MCF 10A (cell line): ENCODE measurements at regions not wholly inside any gene's neighbourhood (a gene's known extent, or its start where the extent isn't known, plus 50 kb on each side); places are given as distances from the start of the nearest gene placed in this dataset.

Experiments used
- BruUV-seq: library from RNA; stranded (reverse); fragments of 400-500 nt; replicated peaks from 2 replicates; lab custom pipeline; 2021; lab: Mats Ljungman, UMichigan
- CTCF ChIA-PET: fragments of 300-600 bp; sonication (Branson Sonifier 250); formaldehyde crosslinking; extraction: SDS; loops from one replicate; lab custom pipeline; 2021; ENCODE audit warnings: antibody characterized with exemption, inconsistent platforms; lab: Yijun Ruan, JAX
- POLR2A ChIA-PET: fragments of 300-600, 350-650 bp; sonication (Branson Sonifier 250); formaldehyde crosslinking; extraction: SDS; loops from one replicate; lab custom pipeline; 2020; ENCODE audit warnings: antibody characterized with exemption, inconsistent platforms; lab: Yijun Ruan, JAX
- DNase-seq: peaks from one replicate; pipeline ENCODE4 v3.0.0-alpha.2; 2018; ENCODE audit not compliant: unreplicated experiment
- H3K27ac Mint-ChIP-seq: one replicate; pipeline ENCODE4 v1.8.0; 2022; ENCODE audit warnings: mild to moderate bottlenecking, low read depth, mixed read lengths; ENCODE audit not compliant: unreplicated experiment
- H3K27me3 Mint-ChIP-seq: one replicate; pipeline ENCODE4 v1.8.0; 2022; ENCODE audit warnings: mixed read lengths; ENCODE audit not compliant: insufficient read depth, unreplicated experiment
- H3K36me3 Mint-ChIP-seq: one replicate; pipeline ENCODE4 v1.8.0; 2022; ENCODE audit warnings: mild to moderate bottlenecking, moderate library complexity, mixed read lengths; ENCODE audit not compliant: insufficient read depth, unreplicated experiment
- H3K4me1 Mint-ChIP-seq: one replicate; pipeline ENCODE4 v1.8.0; 2022; ENCODE audit warnings: mixed read lengths; ENCODE audit not compliant: insufficient read depth, unreplicated experiment
- H3K4me3 Mint-ChIP-seq: one replicate; pipeline ENCODE4 v1.8.0; 2022; ENCODE audit warnings: mild to moderate bottlenecking, moderate library complexity, mixed read lengths; ENCODE audit not compliant: unreplicated experiment
- H3K9me3 Mint-ChIP-seq: one replicate; pipeline ENCODE4 v1.8.0; 2022; ENCODE audit warnings: mixed read lengths; ENCODE audit not compliant: unreplicated experiment
- intact Hi-C: fragments of 100-400 bp; cut with micrococcal nuclease; formaldehyde crosslinking; loops from 2 replicates; pipeline ENCODE4 v1.14.1; 2022
- TF ChIP-seq, protein P1 (sequence below): fragments of 200-600 bp; IDR thresholded peaks from one replicate; pipeline ENCODE4 v1.8.0; 2022; ENCODE audit warnings: antibody characterized with exemption, mild to moderate bottlenecking; ENCODE audit not compliant: unreplicated experiment

DNA sequence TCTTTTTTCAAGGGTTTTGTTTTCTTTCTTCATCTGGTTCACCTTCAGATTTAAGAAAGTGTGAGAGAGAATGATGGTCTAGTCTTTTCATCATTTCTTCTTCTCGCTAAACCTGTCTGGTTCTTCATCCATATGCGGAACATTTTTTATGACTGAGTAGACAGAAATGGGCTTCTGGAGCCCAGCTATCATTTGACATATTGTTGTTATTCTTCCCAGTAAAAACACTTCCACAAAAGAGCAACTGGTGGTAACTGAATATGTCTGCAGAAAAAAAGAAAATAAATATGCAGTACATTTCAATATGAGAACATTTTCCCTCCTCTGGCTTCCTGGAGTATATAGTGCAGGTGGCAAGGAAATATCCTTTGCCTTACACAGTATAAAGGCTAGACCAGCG lies 209.5 kb downstream of the JCAD start:
- BruUV-seq = no TSS peak
- H3K27me3 Mint-ChIP-seq = no peaks in the 10 kb centered on the region
- no peak for DNase-seq
- H3K36me3 Mint-ChIP-seq = peaks cover 4% of the 10 kb centered on the region
- CTCF ChIA-PET = interaction anchor here (0.7 kb wide), 1 partner anchor 99 kb away, joined by 3 read pairs; no protein-coding TSS in a partner anchor
- peaks cover 5% of the 10 kb centered on the region for H3K9me3 Mint-ChIP-seq
- H3K4me3 Mint-ChIP-seq = no peak overlapping the region
- POLR2A ChIA-PET = no interaction called here
- TF ChIP-seq, protein P1, sequence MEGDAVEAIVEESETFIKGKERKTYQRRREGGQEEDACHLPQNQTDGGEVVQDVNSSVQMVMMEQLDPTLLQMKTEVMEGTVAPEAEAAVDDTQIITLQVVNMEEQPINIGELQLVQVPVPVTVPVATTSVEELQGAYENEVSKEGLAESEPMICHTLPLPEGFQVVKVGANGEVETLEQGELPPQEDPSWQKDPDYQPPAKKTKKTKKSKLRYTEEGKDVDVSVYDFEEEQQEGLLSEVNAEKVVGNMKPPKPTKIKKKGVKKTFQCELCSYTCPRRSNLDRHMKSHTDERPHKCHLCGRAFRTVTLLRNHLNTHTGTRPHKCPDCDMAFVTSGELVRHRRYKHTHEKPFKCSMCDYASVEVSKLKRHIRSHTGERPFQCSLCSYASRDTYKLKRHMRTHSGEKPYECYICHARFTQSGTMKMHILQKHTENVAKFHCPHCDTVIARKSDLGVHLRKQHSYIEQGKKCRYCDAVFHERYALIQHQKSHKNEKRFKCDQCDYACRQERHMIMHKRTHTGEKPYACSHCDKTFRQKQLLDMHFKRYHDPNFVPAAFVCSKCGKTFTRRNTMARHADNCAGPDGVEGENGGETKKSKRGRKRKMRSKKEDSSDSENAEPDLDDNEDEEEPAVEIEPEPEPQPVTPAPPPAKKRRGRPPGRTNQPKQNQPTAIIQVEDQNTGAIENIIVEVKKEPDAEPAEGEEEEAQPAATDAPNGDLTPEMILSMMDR = no peak
- intact Hi-C loops = no loop called here
- H3K4me1 Mint-ChIP-seq = no peaks in the 10 kb centered on the region
- no peak overlapping the region for H3K27ac Mint-ChIP-seq

GRCh38 chr10:29849126-29849833 lies 210.1 kb downstream of the JCAD start:
- no TSS peak for BruUV-seq
- TF ChIP-seq, protein P1 = no peak
- POLR2A ChIA-PET = interaction anchor here (0.6 kb wide), 1 partner anchor 16 kb away, joined by 3 read pairs; no protein-coding TSS in a partner anchor
- no peak for DNase-seq
- Mint-ChIP-seq H3K36me3 (peaks cover 4% of the 10 kb centered on the region), H3K4me3 (no peak overlapping the region), H3K4me1 (no peaks in the 10 kb centered on the region), H3K9me3 (peaks cover 5% of the 10 kb centered on the region), H3K27ac (no peak overlapping the region), H3K27me3 (no peaks in the 10 kb centered on the region)
- CTCF ChIA-PET = interaction anchor here (0.7 kb wide), 1 partner anchor 100 kb away, joined by 3 read pairs; no protein-coding TSS in a partner anchor
- intact Hi-C loops = no loop called here

GRCh38 chr10:29846881-29847280 lies 212.1 kb upstream of the SVIL start:
- peaks cover 5% of the 10 kb centered on the region for H3K9me3 Mint-ChIP-seq
- no peaks in the 10 kb centered on the region for H3K4me1 Mint-ChIP-seq
- no peaks in the 10 kb centered on the region for H3K27me3 Mint-ChIP-seq
- H3K36me3 Mint-ChIP-seq = peaks cover 4% of the 10 kb centered on the region
- no TSS peak for BruUV-seq
- DNase-seq = no peak
- intact Hi-C loops = no loop called here
- H3K4me3 Mint-ChIP-seq = no peak overlapping the region
- TF ChIP-seq, protein P1 = no peak
- CTCF ChIA-PET = interaction anchor here (0.7 kb wide), 1 partner anchor 10 kb away, joined by 4 read pairs; no protein-coding TSS in a partner anchor
- POLR2A ChIA-PET = no interaction called here
- no peak overlapping the region for H3K27ac Mint-ChIP-seq

- no peak overlapping the region for H3K27ac Mint-ChIP-seq
- H3K9me3 Mint-ChIP-seq = peaks cover 5% of the 10 kb centered on the region
- H3K4me3 Mint-ChIP-seq = no peak overlapping the region
- ChIA-PET POLR2A (no interaction called here), CTCF (interaction anchor here (0.8 kb wide), 1 partner anchor 9 kb away, joined by 3 read pairs; no protein-coding TSS in a partner anchor)
- DNase-seq = no peak
- H3K27me3 Mint-ChIP-seq = no peaks in the 10 kb centered on the region
- H3K36me3 Mint-ChIP-seq = no peaks in the 10 kb centered on the region
- no TSS peak for BruUV-seq
- no peaks in the 10 kb centered on the region for H3K4me1 Mint-ChIP-seq
- intact Hi-C loops = no loop called here
- TF ChIP-seq, protein P1 = no peak
These were observed 210.4 kb upstream of the SVIL start for GRCh38 chr10:29845166-29845565.
